Transverse colon (tissue), 4 donors: ENCODE measurements at regions not wholly inside any gene's neighbourhood (a gene's known extent, or its start where the extent isn't known, plus 50 kb on each side); places are given as distances from the start of the nearest gene placed in this dataset.
"Not testable (repeated sequence)": the region's sequence is repeated elsewhere in the genome, so short reads cannot be mapped to it uniquely, and the experiment has no call there.

ENCODE experiments used
- DNase-seq: peaks from one replicate; pipeline ENCODE4 v3.0.0-alpha.2; 2019
- H3K27ac ChIP-seq, 4 donors: fragments of 200-600 bp; sonication (generic); 2 replicates each; pipeline ENCODE4 v1.5.1; 2016 to 2018; ENCODE audit warnings: inconsistent platforms in 4 of 4
- H3K27me3 ChIP-seq: fragments of 200-600 bp; sonication (generic); 2 replicates; pipeline ENCODE4 v1.5.1; 2017; ENCODE audit warnings: inconsistent platforms
- H3K36me3 ChIP-seq, 4 donors: fragments of 200-600 bp; sonication (generic); 2 replicates each; pipeline ENCODE4 v1.5.1; 2017 to 2019; ENCODE audit warnings: inconsistent platforms in 4 of 4
- H3K4me1 ChIP-seq, 4 donors: fragments of 200-600 bp; sonication (generic); 2 replicates each; pipeline ENCODE4 v1.5.1; 2017 to 2020; ENCODE audit warnings: inconsistent platforms in 4 of 4
- H3K4me3 ChIP-seq, 4 donors: fragments of 200-600 bp; sonication (generic); 1 replicate in 1 of 4; 2 replicates in 3 of 4; pipeline versions ENCODE4 v1.5.1 to v1.6.1; 2017 to 2019; ENCODE audit warnings: inconsistent platforms in 4 of 4
- H3K9me3 ChIP-seq, 2 donors: fragments of 200-600 bp; sonication (generic); 2 replicates each; pipeline ENCODE4 v1.5.1; 2017 to 2019; ENCODE audit warnings: inconsistent platforms in 2 of 2
- EP300 ChIP-seq: sonication (generic); formaldehyde crosslinking; IDR thresholded peaks from one replicate; pipeline ENCODE4 v1.6.1; 2017; ENCODE audit warnings: antibody characterized with exemption, low read depth
- POLR2A ChIP-seq: fragments of 450-650 bp; IDR thresholded peaks from one replicate; pipeline ENCODE4 v1.6.1; 2016; ENCODE audit warnings: antibody characterized with exemption, mild to moderate bottlenecking, moderate library complexity
- POLR2AphosphoS5 ChIP-seq, 3 donors: sonication (generic); formaldehyde crosslinking; IDR thresholded peaks; one replicate each; pipeline ENCODE4 v1.6.1; 2016; ENCODE audit warnings: antibody characterized with exemption in 3 of 3
- WGBS, 2 donors: methylation state at CpG; one replicate each; pipeline ENCODE4 v1.1.5; 2018; ENCODE audit warnings: low coverage in 1 of 2; 5-methylcytosine and 5-hydroxymethylcytosine counted together
- in situ Hi-C, 4 donors: fragments of 200-750 bp; cut with MboI; loops; one replicate each; pipeline versions ENCODE4 v1.15.0 to v1.15.1; 2017; ENCODE audit warnings: low sequenced_read_pairs in 3 of 4, low pct_ligation_motif_present in 1 of 4, low pct_unique_long_range_greater_than_20kb in 1 of 4
- intact Hi-C: fragments of 100-400 bp; cut with DNase I; formaldehyde crosslinking; loops from one replicate; pipeline ENCODE4 v1.15.1; 2023; ENCODE audit warnings: low total_unique reads
- TF ChIP-seq, protein P1 (sequence below), 5 experiments: fragments of 200-600 bp in 3 of 5; fragments of 450-650 bp in 2 of 5; sonication (generic) in 3 of 5; IDR thresholded peaks; 1 replicate in 2 of 5; 2 replicates in 3 of 5; pipeline ENCODE4 v1.5.1; 2016 to 2017; ENCODE audit warnings: antibody characterized with exemption in 5 of 5, inconsistent platforms in 3 of 5, mild to moderate bottlenecking in 2 of 5, moderate library complexity in 1 of 5

DNA sequence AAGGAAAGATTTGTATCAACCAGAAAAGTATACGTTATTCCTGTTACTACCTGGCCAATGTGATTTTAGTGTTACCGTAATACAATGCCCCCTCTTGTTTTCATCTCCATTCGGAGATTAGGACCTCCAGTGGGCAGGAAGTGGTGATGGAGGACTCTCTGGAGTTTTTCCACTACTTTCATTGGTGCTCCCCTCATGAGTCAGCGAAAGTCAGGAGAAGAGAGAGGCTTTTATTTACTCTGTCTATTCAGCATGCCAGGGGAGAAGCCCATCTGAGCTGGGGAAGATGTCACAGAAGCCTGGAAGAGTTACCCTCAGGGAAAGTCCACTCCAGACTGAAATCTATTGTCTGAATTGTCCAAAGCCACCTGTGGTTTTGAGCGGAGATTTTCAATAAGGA is 88.2 kb upstream of the THUMPD2 start:
- TF ChIP-seq, protein P1, sequence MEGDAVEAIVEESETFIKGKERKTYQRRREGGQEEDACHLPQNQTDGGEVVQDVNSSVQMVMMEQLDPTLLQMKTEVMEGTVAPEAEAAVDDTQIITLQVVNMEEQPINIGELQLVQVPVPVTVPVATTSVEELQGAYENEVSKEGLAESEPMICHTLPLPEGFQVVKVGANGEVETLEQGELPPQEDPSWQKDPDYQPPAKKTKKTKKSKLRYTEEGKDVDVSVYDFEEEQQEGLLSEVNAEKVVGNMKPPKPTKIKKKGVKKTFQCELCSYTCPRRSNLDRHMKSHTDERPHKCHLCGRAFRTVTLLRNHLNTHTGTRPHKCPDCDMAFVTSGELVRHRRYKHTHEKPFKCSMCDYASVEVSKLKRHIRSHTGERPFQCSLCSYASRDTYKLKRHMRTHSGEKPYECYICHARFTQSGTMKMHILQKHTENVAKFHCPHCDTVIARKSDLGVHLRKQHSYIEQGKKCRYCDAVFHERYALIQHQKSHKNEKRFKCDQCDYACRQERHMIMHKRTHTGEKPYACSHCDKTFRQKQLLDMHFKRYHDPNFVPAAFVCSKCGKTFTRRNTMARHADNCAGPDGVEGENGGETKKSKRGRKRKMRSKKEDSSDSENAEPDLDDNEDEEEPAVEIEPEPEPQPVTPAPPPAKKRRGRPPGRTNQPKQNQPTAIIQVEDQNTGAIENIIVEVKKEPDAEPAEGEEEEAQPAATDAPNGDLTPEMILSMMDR (IDR thresholded peaks at IDR 0.05) = no peak
- TF ChIP-seq POLR2AphosphoS5 (IDR thresholded peaks at IDR 0.05) (no peak), POLR2A (no peak)
- Histone ChIP-seq H3K36me3 (no peaks in the 10 kb centered on the region), H3K4me3 (no peak overlapping the region), H3K27me3 (no peaks in the 10 kb centered on the region), H3K27ac (no peak overlapping the region), H3K9me3 (no peaks in the 10 kb centered on the region), H3K4me1 (no peaks in the 10 kb centered on the region)
- 82 to 88% methylated on average over 4 to 5 of the region's 5 CpGs for WGBS, 2 donors
- in situ Hi-C loops = no loop called here
- intact Hi-C loops = no loop called here
- DNase-seq = no peak

DNA sequence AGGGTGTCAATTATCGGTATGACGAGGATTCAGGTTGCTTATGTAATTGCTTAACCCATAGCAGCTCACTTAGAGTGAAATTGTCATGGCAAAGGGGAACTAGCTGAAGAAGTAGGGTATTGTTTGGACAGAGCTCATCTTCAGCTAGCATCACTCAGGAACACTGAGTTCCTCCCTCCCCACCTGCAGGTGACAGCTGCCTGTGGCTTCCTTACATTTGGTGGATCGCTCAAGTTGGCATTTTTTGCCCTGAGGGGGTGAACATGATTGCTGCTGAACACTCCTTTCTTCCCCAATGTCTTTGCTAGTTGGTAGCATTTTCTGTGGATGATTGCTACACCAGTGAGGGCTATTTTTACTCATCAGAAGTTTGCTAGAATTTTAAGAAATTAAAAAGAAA is 86.7 kb upstream of the THUMPD2 start:
- intact Hi-C loops = no loop called here
- H3K27me3 ChIP-seq = no peaks in the 10 kb centered on the region
- TF ChIP-seq POLR2A = no peak
- TF ChIP-seq POLR2AphosphoS5 (IDR thresholded peaks at IDR 0.05) = no peak
- TF ChIP-seq, protein P1 (IDR thresholded peaks at IDR 0.05) = no peak
- no peak for TF ChIP-seq EP300
- H3K36me3 ChIP-seq = no peaks in the 10 kb centered on the region
- no peak for DNase-seq
- no peak overlapping the region for H3K4me3 ChIP-seq
- no peak overlapping the region for H3K27ac ChIP-seq
- in situ Hi-C loops = no loop called here
- 62 to 83% methylated on average over 3 of the region's 3 CpGs for WGBS, 2 donors
- H3K4me1 ChIP-seq = no peaks in the 10 kb centered on the region
- H3K9me3 ChIP-seq = no peaks in the 10 kb centered on the region

DNA sequence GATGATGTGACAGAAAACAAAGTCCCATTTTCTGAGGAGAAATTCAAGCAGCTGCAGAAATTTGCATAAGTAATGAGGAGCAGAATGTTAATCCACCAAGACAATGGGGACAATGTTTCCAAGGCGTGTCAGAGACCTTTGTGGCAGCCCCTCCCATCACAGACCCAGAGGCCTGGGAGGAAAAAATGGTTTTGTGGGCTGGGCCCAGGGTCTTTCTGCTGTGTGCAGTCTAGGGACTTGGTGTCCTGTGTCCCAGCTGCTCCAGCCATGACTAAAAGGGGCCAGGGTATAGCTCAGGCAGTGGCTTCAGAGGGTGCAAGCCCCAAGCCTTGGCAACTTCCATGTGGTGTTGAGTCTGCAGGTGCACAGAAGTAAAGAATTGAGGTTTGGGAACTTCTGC is 84.6 kb upstream of the THUMPD2 start:
- H3K36me3 ChIP-seq, H3K27me3 ChIP-seq, H3K4me3 ChIP-seq, intact Hi-C loops, H3K4me1 ChIP-seq, DNase-seq, H3K9me3 ChIP-seq, H3K27ac ChIP-seq, in situ Hi-C loops: not testable (repeated sequence)
- WGBS, 2 donors = 64% methylated on average over 1 of the region's 1 CpG; no CpG with 5 or more reads in 1 of the 2 donors

DNA sequence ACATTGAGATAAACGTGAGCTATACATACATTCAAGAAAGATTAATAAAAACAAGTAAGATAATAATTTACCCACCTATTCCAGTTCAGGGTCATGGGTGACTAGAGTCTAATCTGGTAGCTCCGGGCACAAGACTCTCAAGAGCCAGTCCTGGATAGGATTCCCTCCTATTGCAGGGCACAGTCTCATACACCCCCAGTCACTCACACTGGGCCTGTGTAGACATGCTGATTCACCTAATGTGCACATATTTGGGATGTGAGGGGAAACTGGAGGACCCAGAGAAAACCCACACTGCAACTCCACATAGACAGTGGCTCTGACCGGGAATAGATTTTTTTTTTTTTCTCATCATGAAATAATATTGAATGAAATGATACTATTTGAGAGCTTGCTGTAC is 81.5 kb upstream of the THUMPD2 start:
- H3K4me1 ChIP-seq = no peaks in the 10 kb centered on the region
- H3K4me3 ChIP-seq = no peak overlapping the region
- H3K27me3 ChIP-seq = no peaks in the 10 kb centered on the region
- no peaks in the 10 kb centered on the region for H3K9me3 ChIP-seq
- no peak for DNase-seq
- H3K27ac ChIP-seq = no peak overlapping the region
- intact Hi-C loops (no loop called here), in situ Hi-C loops (no loop called here)
- 83 to 91% methylated on average over 3 of the region's 3 CpGs for whole genome bisulfite sequencing, 2 donors
- TF ChIP-seq EP300 = no peak
- TF ChIP-seq, protein P1 (IDR thresholded peaks at IDR 0.05) = no peak
- no peak for TF ChIP-seq POLR2A
- TF ChIP-seq POLR2AphosphoS5 (IDR thresholded peaks at IDR 0.05) = no peak
- no peaks in the 10 kb centered on the region for H3K36me3 ChIP-seq

DNA sequence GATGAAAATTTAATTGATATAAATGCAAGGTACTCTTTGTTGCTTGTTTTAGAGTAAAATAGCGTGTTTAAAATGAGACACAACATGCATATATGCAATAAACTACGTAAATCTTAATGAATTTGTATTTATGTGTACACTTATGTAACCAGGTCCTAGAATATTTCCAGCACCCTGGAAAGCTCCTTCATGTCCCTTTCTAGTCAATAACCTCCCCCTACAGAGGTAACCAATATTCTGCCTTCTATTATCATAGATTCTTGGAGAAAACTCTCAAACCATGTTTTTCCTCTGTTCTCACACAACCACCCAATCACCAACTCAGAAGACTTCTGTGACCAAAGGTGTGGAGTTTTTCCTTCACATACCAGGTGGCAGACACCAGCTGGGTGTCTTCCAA is 79.6 kb upstream of the THUMPD2 start:
- in situ Hi-C loops (no loop called here), intact Hi-C loops (no loop called here)
- 66 to 67% methylated on average over 2 of the region's 2 CpGs for WGBS, 2 donors
- no peaks in the 10 kb centered on the region for H3K27me3 ChIP-seq
- TF ChIP-seq POLR2AphosphoS5 (IDR thresholded peaks at IDR 0.05) = no peak
- no peak for TF ChIP-seq EP300
- TF ChIP-seq, protein P1 (IDR thresholded peaks at IDR 0.05) = no peak
- no peak for TF ChIP-seq POLR2A
- H3K27ac ChIP-seq = no peak overlapping the region
- H3K4me3 ChIP-seq = no peak overlapping the region
- no peaks in the 10 kb centered on the region for H3K9me3 ChIP-seq
- DNase-seq = no peak
- H3K36me3 ChIP-seq = no peaks in the 10 kb centered on the region
- H3K4me1 ChIP-seq = no peaks in the 10 kb centered on the region
